GM21723 (cell line): ENCODE measurements at regions not wholly inside any gene's neighbourhood (a gene's known extent, or its start where the extent isn't known, plus 50 kb on each side); places are given as distances from the start of the nearest gene placed in this dataset.

Experiments used
- ATAC-seq: cut with Tn5 transposase; IDR thresholded peaks from one replicate; pipeline ENCODE4 v1.9.1; 2021; ENCODE audit warnings: mild to moderate bottlenecking, moderate library complexity; ENCODE audit not compliant: unreplicated experiment

GRCh38 chr11:119521551-119521950 lies 98.6 kb upstream of the THY1 start:
- no peak for ATAC-seq

- ATAC-seq = no peak
These were observed 98.0 kb upstream of the THY1 start for GRCh38 chr11:119520966-119521365.

- no peak for ATAC-seq
These were observed 97.4 kb upstream of the THY1 start for GRCh38 chr11:119520400-119520799.

GRCh38 chr11:119519796-119520195 lies 96.8 kb upstream of the THY1 start:
- ATAC-seq = no peak

GRCh38 chr11:119518746-119519730 lies 96.1 kb upstream of the THY1 start:
- no peak for ATAC-seq

GRCh38 chr11:119515771-119516400 lies 92.9 kb upstream of the THY1 start:
- no peak for ATAC-seq

GRCh38 chr11:119513806-119514170 lies 90.8 kb upstream of the THY1 start:
- no peak for ATAC-seq

GRCh38 chr11:119513131-119513805 lies 90.3 kb upstream of the THY1 start:
- no peak for ATAC-seq

GRCh38 chr11:119512369-119512768 lies 89.4 kb upstream of the THY1 start:
- ATAC-seq = no peak

- ATAC-seq = no peak
These were observed 88.8 kb upstream of the THY1 start for GRCh38 chr11:119511614-119512306.

GRCh38 chr11:119509969-119510401 lies 87.0 kb upstream of the THY1 start:
- peak; percentile 90 for ATAC-seq

- ATAC-seq = no peak
These were observed 86.4 kb upstream of the THY1 start for GRCh38 chr11:119509282-119509841.

- no peak for ATAC-seq
These were observed 83.5 kb upstream of the THY1 start for GRCh38 chr11:119506436-119506835.

- ATAC-seq = no peak
These were observed 82.9 kb upstream of the THY1 start for GRCh38 chr11:119505861-119506260.

GRCh38 chr11:119505071-119505470 lies 82.1 kb upstream of the THY1 start:
- no peak for ATAC-seq

GRCh38 chr11:119504371-119504770 lies 81.4 kb upstream of the THY1 start:
- ATAC-seq = no peak

- no peak for ATAC-seq
These were observed 78.9 kb upstream of the THY1 start for GRCh38 chr11:119501777-119502405.

GRCh38 chr11:119497717-119498116 lies 74.7 kb upstream of the THY1 start:
- no peak for ATAC-seq

GRCh38 chr11:119496997-119497396 lies 74.0 kb upstream of the THY1 start:
- ATAC-seq = no peak

GRCh38 chr11:119496469-119496868 lies 73.5 kb upstream of the THY1 start:
- no peak for ATAC-seq
